ENCODE measurements at regions not wholly inside any gene's neighbourhood (a gene's known extent, or its start where the extent isn't known, plus 50 kb on each side); places are given as distances from the start of the nearest gene placed in this dataset.
A peak's percentile ranks its signal among the peaks of the same experiment; 100 is the strongest.

- intact Hi-C loops (cut with DNase I), result no loop called here
- TF ChIP-seq CTCF (IDR thresholded peaks at IDR 0.05), result no peak
- ATAC-seq (no peak), DNase-seq (no peak)
- no peaks in the 10 kb centered on the region for H3K27me3 ChIP-seq
- H3K9me3 ChIP-seq, result no peaks in the 10 kb centered on the region
- no peaks in the 10 kb centered on the region for H3K36me3 ChIP-seq
- no peak overlapping the region for H3K27ac ChIP-seq
- H3K4me3 ChIP-seq, result no peak overlapping the region
- H3K4me1 ChIP-seq, result no peaks in the 10 kb centered on the region
Measured at GRCh38 chr11:121887976-121888557, 227.9 kb downstream of the BLID start.

- intact Hi-C loops (cut with DNase I), result no loop called here
- Histone ChIP-seq H3K4me3 (no peak overlapping the region), H3K27ac (no peak overlapping the region), H3K4me1 (no peaks in the 10 kb centered on the region), H3K36me3 (no peaks in the 10 kb centered on the region), H3K27me3 (no peaks in the 10 kb centered on the region), H3K9me3 (no peaks in the 10 kb centered on the region)
- TF ChIP-seq CTCF (IDR thresholded peaks at IDR 0.05), result no peak
- ATAC-seq (peak; percentile 64), DNase-seq (no peak)
Measured at GRCh38 chr11:121887569-121887968, 228.4 kb downstream of the BLID start.

- H3K4me1 ChIP-seq, result no peaks in the 10 kb centered on the region
- H3K27ac ChIP-seq, result no peak overlapping the region
- H3K27me3 ChIP-seq, result no peaks in the 10 kb centered on the region
- H3K36me3 ChIP-seq, result no peaks in the 10 kb centered on the region
- ATAC-seq (no peak), DNase-seq (no peak)
- H3K9me3 ChIP-seq, result no peaks in the 10 kb centered on the region
- no peak for TF ChIP-seq CTCF (IDR thresholded peaks at IDR 0.05)
- H3K4me3 ChIP-seq, result no peak overlapping the region
- intact Hi-C loops (cut with DNase I), result no loop called here
Measured at GRCh38 chr11:121886996-121887395, 229.0 kb downstream of the BLID start.

- DNase-seq (no peak), ATAC-seq (no peak)
- intact Hi-C loops (cut with DNase I), result no loop called here
- no peaks in the 10 kb centered on the region for H3K36me3 ChIP-seq
- H3K27me3 ChIP-seq, result no peaks in the 10 kb centered on the region
- no peak for TF ChIP-seq CTCF (IDR thresholded peaks at IDR 0.05)
- H3K27ac ChIP-seq, result no peak overlapping the region
- no peaks in the 10 kb centered on the region for H3K4me1 ChIP-seq
- H3K9me3 ChIP-seq, result no peaks in the 10 kb centered on the region
- no peak overlapping the region for H3K4me3 ChIP-seq
Measured at GRCh38 chr11:121886005-121886734, 229.8 kb downstream of the BLID start.

GRCh38 chr11:121884626-121885025 lies 231.4 kb downstream of the BLID start:
- H3K9me3 ChIP-seq, result no peaks in the 10 kb centered on the region
- no peak for ATAC-seq
- H3K4me1 ChIP-seq, result no peaks in the 10 kb centered on the region
- H3K36me3 ChIP-seq, result no peaks in the 10 kb centered on the region
- H3K27me3 ChIP-seq, result no peaks in the 10 kb centered on the region
- intact Hi-C loops (cut with DNase I), result no loop called here
- H3K27ac ChIP-seq, result no peak overlapping the region
- H3K4me3 ChIP-seq, result no peak overlapping the region
- TF ChIP-seq CTCF (IDR thresholded peaks at IDR 0.05), result no peak
- DNase-seq, result no peak
